Ammon's horn (tissue), 1 donor: ENCODE measurements at regions not wholly inside any gene's neighbourhood (a gene's known extent, or its start where the extent isn't known, plus 50 kb on each side); places are given as distances from the start of the nearest gene placed in this dataset.
"Not testable (repeated sequence)": the region's sequence is repeated elsewhere in the genome, so short reads cannot be mapped to it uniquely, and the experiment has no call there.

ENCODE experiments used
- DNase-seq: peaks from one replicate; pipeline ENCODE4 v3.0.0-alpha.2; 2016; ENCODE audit warnings: low spot score

DNA sequence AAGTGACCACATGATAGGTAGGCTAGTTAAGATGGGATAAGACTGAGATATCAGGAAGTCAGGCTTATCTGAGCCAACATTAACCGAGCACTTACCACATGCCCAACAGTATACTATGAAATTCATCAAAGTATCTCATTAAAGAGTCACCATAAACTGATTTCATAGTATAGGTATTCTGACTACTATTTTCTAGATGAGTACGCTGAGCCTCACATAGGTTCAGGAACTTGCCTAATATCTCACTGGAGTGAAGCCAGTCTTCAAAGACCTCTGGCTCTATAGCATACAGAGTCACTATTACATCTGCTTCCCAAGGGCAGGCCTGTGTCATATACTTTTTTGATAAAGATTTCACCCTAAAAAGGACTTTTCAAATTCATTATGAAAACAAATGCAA, 115.6 kb upstream of the NGF start:
- DNase-seq = no peak

DNA sequence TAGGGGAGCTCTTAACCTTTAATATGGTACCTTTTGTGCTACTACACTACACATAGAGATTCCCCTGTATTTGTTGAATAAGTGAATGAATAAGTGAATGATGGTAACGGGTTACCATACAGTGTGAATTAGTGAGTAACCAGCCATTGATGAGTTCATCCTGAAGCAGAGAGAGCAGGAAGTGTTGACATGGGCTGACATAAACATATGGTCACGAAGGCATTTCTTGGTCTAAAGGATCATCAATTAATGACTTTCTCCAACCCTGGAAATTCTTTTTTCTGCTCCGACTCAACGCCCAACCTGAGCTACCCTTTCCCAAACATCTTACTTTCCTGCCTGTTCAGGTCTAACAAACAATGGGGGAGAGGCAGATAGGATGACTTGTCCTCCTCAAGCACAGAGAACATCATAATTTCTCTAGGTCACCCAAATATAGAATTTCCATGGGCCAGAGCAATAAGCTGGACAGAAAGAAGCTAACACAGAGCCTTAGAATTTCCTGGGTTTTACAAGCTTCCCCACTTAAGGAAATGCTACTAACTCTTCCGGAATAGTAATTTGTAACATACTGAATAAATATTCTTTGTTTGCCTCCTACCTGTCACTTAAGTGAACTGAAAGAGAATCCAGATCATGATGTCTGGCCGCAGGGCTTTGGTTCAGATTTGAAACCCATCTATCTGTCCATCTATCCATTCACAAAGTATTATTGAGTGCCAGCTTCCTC, 114.7 kb upstream of the NGF start:
- DNase-seq = no peak

DNA sequence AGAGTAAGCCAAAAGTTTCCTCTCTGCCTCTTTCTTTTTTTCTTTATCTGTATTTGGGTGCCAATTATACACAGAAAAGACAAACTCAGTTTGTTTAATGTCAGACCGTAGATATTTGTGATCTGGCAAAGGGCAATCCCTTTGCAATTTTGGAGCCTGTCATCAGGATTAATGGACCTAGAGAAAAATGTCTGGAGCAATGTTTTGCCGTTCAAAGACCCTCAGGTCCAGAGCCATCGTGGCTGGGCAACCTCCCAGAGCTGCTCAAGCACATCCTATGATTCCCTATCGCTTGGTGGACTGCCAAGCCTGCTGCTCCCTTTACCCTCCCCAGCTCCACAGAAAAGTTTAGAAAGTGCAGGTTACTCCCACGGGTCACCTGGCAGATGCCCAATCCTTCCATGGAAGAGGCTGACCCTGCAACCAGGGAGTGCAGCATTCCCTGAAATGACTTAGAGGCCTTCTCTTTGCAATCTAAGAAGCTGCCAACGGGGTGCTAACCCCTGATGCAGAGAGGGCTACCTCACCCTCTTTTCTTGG, 112.5 kb upstream of the NGF start:
- no peak for DNase-seq

DNA sequence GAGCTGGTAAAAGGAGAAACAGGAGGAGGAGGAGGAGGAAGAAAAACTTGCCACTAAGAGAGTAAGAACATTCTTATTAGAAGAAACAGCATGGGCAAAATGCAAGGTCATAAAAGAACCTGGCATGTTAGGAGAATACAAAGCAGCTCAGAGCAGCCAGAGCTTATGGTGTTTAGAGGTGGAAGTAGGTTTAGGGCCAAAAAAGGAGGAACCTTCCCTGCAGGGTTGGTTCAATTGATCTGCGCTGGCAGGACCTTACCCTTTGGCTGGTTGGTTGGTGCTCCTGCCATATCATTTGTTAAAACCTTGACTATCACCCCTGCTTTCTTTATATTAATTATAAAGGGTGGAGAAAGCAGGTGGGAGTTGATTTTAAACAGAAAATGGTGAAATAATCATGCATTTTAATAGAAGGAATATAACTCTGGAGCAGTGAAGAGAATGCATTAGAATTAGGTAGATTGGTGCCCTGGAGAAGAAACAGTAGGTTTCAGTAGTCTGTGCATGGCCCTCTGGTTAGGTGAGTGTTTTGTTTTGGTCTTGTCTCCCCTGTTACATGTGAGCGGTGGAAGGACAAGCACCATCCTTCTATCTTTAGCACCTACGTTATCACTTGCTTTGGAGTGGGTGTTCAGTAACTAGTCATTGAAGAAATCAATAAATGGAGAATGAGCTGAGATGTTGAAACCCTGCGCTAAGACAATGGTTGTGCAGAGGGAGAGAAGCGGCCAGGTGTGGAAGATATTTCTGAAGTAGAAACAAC, 110.4 kb upstream of the NGF start:
- DNase-seq = no peak

DNA sequence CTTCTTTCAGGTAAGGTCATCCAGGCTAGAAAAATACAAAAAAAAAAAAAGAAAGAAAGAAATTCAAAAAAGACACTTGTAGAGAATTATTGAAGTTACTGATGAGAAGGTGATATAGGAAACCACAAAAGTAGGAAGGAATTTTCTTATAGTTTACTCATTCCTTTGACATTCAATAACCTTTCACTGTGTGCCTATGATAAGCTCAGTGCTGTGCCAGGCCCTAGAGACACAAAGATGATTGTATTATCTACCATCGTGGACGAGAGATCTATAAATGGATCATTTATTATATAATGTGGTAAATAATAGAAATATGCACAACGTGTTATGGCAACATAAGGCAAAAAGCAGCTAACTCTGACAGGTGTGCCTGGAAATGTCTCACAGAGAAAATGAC, 109.6 kb upstream of the NGF start:
- DNase-seq = no peak

DNA sequence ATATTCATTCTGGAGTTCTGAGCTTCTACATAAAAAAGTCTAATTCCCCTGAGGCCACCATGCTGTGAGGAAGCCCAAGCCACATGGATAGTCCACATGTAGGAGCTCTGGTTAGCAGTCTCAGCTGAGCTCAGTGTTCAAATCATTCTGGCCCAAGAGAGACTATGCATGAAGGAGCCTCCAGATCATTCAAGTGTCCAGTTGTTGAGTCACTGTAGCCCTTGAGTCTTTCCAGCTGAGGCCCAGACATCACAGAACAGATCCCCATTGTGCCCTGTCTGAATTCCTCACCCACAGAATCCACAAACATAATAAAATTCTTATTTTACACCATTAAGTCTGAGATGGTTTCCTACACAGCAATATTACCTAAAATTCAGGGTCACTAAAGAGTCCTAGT, 107.0 kb upstream of the NGF start:
- DNase-seq = no peak

DNA sequence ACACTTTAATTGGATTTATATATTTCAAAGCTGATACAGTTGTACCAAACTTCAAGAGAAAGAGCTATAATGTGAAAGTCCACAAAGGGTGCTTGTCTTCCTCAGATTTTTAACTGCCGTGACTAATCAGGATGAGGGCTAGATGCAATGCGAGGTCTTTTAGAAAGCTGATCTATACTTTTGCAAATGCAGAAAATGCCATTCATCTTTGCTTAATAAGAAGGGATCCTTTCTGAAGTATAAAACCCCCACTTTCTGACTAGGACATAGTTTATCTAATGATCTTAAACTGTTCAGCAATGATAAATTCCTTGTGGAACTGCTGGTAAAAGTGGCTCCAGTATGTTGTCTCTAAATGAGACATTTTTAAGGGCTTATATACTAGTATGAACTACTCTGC, 102.7 kb upstream of the NGF start:
- DNase-seq = no peak

DNA sequence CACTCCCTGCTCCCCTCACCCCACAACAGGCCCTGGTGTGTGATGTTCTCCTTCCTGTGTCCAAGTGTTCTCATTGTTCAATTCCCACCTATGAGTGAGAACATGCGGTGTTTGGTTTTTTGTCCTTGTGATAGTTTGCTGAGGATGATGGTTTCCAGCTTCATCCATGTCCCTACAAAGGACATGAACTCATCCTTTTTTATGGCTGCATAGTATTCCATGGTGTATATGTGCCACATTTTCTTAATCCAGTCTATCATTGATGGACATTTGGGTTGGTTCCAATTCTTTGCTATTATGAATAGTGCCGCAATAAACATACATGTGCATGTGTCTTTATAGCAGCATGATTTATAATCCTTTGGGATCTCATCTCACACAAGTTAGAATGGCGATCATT, 101.5 kb upstream of the NGF start:
- not testable (repeated sequence) for DNase-seq

DNA sequence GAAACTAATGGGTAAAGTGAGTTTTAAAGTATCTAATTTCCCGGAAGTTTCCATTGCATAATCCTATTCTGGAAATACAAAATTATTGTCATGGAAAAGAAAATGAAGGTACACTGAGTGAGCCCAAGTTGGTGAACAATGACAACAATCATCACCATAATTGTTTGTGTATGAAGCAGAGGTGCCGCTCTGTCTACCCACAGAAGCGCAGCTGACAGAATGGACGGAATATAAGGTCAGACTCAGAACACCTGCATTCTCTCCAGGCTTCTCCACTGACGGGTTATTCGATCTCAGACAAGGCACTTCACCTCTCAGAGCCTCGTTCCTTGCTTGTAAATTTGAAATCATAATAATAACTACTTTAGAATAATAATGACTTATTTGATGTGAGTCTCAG, 99.1 kb upstream of the NGF start:
- no peak for DNase-seq

DNA sequence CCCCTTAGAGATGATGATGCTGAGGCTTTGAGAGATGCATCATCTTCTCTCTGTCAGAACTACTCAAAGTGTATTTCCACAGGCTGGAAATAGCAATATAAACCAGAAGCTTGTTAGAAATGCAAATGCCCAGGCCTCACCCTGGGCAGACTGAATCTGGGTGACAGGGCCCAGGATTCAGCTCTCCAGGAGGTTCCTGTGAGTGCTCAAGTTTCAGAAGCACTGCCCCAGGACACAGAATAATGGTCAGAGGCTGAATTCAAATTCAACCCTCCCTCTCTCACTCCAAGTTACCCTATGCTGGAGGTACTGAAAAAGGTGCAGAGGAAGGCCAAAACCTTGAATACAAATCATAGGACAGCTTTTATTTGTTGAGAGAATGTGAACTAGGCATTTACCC, 98.5 kb upstream of the NGF start:
- DNase-seq = no peak

DNA sequence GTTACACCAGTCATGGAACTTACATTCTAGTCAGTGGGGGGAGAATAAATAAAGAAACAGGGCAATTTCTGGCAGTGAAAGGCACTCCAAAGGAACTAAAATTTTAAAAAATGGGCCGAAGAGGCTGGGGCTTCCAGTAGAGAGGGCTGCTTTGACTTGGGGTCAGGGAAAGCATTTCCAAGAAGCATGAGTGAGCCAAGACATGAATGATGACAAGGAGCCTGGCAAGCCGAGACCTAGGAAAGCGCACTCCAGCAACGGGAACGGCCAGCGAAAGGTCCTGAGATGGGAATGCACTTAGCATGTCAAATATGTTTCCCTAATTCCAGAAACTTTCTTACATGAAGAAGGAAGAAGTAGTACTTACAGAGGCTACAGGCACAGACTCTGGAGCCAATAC, 95.4 kb upstream of the NGF start:
- no peak for DNase-seq

DNA sequence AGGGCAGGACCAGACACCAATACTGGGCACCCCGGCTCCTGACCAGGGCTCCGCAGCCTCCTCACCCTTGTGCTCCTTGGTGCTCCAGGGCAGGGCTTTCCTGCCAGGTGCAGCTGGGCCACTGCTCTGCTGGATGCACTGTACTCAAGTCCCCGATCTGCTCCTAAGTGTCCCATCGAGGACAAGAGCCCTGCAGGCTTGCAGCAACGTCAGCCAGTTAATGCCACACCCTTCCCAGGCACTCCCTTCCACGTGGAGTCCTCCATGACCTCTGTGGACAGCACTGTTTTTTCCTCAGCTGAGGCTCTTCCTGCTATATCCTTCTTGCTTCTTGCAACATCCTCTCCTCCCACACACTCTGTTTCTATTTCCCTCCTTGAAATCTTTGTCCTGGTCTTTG, 94.0 kb upstream of the NGF start:
- no peak for DNase-seq

DNA sequence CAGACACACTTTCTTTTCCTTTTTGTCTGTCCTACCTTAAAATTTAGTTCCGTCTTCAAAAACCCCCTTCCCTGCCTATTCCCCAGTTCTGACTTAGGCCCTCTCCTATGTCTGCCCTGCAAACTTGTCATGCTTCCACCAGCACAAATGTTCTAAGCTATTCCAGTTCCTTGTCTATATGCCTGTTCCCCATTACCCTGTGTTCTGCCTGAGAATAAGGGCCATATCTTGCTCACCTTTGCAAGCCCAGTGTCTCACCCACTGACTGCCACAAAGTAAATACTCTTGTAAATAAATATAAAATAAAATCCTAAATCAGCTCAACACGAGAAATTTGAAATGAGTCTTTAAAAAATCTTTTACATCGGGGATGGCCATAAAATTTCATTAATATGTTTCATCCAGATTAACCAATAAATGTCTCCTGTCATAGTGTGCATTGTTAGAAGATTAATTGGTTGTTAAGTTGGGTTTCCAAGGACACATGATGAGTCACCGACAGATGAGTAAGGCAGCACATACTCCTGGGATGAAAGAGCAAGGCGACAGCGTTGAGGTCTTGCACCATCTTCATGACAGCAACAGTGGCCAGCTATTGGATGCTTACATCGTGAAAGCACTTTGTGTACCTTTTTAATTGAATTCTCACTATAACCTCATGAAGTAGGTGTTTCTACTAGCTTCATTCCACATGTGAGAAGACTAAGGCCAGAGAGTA, 92.6 kb upstream of the NGF start:
- DNase-seq = peak; percentile 32

DNA sequence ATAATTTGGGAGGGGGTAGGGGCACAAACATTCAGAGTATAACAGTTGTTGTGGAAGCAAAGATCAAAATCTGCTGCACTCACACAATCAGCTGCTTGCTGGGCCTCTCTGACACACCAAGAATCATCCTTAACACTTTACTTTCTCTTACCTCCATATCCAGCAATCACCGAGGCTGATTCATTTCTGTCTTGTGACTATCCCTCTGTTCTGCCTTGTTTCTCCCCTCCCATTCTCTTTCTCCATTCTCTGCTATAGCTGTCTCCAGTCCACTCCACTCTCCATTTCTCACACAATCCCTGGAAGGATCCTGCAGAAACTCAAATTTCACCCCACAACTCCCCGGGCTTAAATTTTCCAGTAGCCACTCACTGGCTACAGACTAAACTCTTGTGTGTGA, 91.8 kb upstream of the NGF start:
- no peak for DNase-seq

DNA sequence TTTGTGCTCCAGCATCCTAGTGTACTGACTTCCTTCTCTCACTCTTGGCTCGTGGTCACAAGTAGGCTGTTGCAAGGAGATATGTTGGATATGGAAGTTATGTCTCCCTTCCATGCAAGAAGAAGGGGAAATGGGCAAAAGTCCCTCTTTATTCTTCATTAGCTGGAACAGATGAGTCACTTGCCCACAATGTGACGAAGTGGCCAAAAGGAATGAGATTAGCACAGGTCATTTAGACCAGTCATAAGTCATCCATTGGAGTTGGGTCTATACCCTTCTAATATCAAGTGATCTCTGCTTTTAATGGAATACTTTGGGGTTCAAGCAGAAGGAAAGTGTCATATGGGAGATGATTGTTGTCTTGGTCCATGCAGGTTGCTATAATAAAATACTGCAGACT, 91.2 kb upstream of the NGF start:
- DNase-seq = no peak

DNA sequence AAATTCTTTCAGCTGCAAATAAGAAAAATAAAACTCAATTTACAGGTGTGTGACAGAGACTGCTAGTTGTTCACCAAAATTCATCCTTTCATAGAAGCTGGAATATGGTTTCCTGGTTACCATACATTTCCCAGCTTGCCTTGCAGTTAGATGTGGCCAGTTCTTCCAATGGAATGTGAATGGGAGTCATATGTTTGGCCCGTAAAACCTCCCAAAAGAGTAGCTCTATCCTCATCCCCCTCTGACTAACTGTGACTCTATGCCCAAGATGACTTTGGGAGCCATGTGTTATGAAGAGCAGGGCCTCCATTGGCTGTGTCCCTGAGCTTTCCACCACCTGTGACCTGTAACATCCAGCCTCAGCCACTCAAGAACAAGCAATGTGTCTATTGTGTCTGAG, 90.6 kb upstream of the NGF start:
- no peak for DNase-seq

DNA sequence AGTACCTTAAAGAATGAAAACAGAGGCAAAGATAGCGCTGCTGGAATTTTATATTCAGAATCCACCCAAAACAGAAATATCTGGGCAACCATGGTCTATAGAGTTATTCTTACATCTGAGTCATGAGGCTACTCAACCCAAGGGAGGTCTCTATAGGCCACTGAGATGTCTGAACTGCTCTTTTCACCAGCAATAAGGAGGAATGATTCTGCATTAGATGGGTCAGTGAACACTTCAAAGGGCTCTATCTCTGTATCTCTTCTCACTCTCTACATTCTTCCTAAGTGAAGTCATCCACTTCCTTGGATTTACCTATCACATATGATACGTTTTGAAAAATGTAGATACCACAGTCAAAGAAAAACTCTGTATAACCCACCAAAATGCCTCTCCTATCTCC, 90.2 kb upstream of the NGF start:
- no peak for DNase-seq

DNA sequence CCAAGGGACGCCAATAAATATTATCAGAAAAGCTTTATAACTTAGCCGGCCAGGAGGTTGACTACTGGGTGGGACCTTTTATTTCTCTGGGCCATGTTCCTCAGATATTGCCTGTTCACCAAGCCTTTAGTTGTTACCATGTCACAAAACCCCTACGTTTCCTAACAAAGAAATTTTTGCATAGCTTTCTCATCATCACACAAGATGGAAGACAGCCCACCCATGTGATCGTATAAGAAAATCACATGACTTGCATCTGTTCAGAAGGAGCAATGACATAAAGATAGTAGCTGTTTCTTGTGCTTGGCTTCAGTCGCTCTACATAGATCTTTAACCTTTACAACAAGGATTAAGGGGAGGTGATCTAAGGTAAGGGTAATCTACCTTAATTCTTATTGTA, 88.9 kb upstream of the NGF start:
- no peak for DNase-seq

DNA sequence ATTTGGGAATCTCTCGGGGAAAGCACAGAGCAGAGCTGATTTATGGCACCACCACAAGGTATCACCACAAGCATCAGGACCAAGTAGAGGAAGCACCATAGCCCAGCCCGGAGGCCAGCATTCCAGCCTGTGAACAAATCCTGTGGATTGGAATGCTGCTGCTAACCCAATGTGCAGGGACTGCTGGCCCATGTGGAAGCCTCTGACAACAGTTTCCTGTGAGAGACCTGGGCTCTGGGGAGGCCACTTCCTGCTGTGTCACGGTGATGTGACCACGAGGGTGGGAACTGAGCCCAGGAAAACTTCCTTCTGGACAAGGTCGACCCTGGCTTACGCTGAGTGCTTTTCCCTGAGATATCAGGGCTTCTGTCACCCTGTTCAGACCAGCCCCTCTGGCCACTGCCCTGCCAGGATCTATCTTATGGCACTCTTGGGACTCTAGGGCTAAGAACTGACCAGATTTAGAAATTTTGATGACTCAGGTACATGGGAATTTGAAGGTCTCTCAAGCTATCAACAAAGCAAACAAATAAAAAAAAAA, 88.3 kb upstream of the NGF start:
- no peak for DNase-seq

DNA sequence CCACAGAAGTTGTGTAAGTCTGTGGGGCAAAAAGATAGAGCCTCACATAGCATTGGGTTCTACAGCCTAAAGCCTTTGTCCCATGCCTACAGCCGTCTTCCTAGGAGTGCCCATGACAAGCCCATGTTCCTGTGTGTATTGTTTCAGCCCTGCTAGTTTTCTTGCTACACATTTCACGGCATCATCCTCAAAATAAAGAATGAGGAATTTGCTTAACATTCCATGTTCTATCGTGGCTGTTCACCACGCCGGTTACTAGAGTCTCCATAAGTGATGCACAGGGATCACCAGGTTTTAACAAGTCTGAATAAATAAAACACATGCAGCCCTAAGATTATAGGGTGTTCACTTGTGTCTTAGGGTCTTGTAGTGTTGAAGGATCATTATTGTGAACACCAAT, 87.4 kb upstream of the NGF start:
- DNase-seq = no peak

DNA sequence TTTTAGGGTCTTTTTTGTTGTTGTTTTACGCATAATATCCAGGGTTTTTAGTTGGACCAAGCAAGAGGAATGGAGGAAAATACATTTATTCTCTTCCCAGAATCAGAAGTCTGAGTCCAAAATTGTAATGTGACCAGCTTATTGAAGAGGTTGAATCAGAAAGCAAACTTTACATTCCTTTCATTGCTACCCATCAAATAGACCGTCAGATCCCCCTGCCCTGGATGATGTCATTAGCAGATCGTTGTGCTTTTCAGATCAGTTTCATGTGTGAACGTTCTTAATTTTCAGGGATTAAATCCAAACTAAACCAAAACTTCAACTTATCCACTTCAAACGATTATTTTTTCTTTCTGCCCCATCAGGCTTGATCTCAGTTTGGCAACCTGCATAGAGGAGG, 85.7 kb upstream of the NGF start:
- no peak for DNase-seq

DNA sequence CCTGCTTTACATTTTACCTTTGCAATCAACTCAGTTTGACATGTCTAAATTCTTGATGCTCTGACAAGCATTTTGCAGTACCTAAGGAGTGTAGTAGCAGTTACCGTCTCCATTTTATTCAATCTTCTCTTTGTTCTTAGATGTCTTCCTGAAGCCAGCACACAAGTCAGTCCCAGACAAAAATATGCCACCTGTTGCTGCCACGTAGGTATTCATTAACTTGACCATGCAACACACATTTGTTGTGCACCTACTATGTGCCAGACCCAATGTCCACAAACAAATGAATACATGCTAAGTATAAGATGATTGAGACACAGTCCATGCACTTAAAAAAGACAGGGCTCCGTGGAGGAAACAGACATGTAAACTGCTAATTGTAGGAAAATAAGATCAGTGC, 81.5 kb upstream of the NGF start:
- no peak for DNase-seq

DNA sequence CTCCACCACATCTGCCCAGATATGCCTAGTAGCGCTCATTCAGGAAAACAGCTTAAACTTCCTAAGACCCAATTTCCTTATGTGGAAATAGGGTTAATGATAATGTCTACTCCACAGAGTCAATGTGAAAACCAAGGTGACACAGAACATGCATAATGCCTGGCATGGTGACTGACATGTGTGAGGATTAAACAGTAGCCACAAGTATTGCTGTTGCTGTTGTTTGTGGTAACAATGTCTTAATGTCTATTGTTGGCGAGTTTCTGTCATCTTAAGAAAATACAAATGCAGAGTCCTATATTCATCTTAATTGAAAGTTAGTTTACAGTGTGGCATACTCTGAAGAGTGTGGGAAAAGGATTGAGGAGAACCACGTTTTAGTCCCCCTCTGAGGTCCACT, 75.6 kb upstream of the NGF start:
- no peak for DNase-seq
